ENCODE measurements at regions not wholly inside any gene's neighbourhood (a gene's known extent, or its start where the extent isn't known, plus 50 kb on each side); places are given as distances from the start of the nearest gene placed in this dataset.

DNA sequence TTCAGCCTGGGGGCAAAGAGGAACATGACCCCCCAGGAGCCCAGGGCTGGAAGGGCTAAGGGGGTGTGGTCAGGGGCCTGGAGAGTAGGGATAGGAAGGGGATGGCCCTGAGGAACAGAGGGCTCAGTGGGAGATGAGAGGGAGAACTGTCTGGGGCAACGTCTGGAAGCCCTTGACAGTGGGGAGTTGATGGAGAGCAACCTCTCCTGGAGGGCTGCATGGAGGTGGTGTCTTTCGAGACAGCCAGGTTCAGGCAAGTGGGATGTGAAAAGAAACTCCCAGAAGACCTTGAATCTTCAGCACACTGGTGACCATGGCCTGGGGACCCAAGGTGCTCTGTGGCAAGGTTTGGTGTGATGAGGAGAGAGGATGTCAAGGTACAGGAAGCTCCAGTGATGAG lies 54.2 kb upstream of the RUNX3 start:
- TF ChIP-seq ZFP30 (CRISPR knock-in tag; IDR thresholded peaks at IDR 0.05) (no peak), SNAI2 (CRISPR knock-in tag; IDR thresholded peaks at IDR 0.05) (no peak), ZNF8 (CRISPR knock-in tag; IDR thresholded peaks at IDR 0.05) (no peak), GLIS3 (CRISPR knock-in tag; IDR thresholded peaks at IDR 0.05) (no peak), TOX (CRISPR knock-in tag; IDR thresholded peaks at IDR 0.05; ENCODE audit: borderline replicate concordance) (no peak), RARB (CRISPR knock-in tag; IDR thresholded peaks at IDR 0.05) (no peak), PPARA (CRISPR knock-in tag; IDR thresholded peaks at IDR 0.05; ENCODE audit: borderline replicate concordance) (no peak), ARNTL (CRISPR knock-in tag; IDR thresholded peaks at IDR 0.05; ENCODE audit: borderline replicate concordance, low read depth) (no peak), TCF4 (CRISPR knock-in tag; IDR thresholded peaks at IDR 0.05; ENCODE audit: borderline replicate concordance) (no peak)
- TF ChIP-seq, protein P1, sequence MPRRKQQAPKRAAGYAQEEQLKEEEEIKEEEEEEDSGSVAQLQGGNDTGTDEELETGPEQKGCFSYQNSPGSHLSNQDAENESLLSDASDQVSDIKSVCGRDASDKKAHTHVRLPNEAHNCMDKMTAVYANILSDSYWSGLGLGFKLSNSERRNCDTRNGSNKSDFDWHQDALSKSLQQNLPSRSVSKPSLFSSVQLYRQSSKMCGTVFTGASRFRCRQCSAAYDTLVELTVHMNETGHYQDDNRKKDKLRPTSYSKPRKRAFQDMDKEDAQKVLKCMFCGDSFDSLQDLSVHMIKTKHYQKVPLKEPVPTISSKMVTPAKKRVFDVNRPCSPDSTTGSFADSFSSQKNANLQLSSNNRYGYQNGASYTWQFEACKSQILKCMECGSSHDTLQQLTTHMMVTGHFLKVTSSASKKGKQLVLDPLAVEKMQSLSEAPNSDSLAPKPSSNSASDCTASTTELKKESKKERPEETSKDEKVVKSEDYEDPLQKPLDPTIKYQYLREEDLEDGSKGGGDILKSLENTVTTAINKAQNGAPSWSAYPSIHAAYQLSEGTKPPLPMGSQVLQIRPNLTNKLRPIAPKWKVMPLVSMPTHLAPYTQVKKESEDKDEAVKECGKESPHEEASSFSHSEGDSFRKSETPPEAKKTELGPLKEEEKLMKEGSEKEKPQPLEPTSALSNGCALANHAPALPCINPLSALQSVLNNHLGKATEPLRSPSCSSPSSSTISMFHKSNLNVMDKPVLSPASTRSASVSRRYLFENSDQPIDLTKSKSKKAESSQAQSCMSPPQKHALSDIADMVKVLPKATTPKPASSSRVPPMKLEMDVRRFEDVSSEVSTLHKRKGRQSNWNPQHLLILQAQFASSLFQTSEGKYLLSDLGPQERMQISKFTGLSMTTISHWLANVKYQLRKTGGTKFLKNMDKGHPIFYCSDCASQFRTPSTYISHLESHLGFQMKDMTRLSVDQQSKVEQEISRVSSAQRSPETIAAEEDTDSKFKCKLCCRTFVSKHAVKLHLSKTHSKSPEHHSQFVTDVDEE (CRISPR knock-in tag; IDR thresholded peaks at IDR 0.05): no peak
- TF ChIP-seq, protein P2, sequence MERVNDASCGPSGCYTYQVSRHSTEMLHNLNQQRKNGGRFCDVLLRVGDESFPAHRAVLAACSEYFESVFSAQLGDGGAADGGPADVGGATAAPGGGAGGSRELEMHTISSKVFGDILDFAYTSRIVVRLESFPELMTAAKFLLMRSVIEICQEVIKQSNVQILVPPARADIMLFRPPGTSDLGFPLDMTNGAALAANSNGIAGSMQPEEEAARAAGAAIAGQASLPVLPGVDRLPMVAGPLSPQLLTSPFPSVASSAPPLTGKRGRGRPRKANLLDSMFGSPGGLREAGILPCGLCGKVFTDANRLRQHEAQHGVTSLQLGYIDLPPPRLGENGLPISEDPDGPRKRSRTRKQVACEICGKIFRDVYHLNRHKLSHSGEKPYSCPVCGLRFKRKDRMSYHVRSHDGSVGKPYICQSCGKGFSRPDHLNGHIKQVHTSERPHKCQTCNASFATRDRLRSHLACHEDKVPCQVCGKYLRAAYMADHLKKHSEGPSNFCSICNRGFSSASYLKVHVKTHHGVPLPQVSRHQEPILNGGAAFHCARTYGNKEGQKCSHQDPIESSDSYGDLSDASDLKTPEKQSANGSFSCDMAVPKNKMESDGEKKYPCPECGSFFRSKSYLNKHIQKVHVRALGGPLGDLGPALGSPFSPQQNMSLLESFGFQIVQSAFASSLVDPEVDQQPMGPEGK (CRISPR knock-in tag; IDR thresholded peaks at IDR 0.05; ENCODE audit: borderline replicate concordance): no peak
- TF ChIP-seq, protein P3, sequence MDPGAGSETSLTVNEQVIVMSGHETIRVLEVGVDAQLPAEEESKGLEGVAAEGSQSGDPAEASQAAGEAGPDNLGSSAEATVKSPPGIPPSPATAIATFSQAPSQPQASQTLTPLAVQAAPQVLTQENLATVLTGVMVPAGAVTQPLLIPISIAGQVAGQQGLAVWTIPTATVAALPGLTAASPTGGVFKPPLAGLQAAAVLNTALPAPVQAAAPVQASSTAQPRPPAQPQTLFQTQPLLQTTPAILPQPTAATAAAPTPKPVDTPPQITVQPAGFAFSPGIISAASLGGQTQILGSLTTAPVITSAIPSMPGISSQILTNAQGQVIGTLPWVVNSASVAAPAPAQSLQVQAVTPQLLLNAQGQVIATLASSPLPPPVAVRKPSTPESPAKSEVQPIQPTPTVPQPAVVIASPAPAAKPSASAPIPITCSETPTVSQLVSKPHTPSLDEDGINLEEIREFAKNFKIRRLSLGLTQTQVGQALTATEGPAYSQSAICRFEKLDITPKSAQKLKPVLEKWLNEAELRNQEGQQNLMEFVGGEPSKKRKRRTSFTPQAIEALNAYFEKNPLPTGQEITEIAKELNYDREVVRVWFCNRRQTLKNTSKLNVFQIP (CRISPR knock-in tag; IDR thresholded peaks at IDR 0.05; ENCODE audit: borderline replicate concordance, low read depth): no peak
- TF ChIP-seq, protein P4, sequence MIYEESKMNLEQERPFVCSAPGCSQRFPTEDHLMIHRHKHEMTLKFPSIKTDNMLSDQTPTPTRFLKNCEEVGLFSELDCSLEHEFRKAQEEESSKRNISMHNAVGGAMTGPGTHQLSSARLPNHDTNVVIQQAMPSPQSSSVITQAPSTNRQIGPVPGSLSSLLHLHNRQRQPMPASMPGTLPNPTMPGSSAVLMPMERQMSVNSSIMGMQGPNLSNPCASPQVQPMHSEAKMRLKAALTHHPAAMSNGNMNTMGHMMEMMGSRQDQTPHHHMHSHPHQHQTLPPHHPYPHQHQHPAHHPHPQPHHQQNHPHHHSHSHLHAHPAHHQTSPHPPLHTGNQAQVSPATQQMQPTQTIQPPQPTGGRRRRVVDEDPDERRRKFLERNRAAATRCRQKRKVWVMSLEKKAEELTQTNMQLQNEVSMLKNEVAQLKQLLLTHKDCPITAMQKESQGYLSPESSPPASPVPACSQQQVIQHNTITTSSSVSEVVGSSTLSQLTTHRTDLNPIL (CRISPR knock-in tag; IDR thresholded peaks at IDR 0.05; ENCODE audit: low read depth): no peak
